Gastrocnemius medialis (tissue), 4 donors: ENCODE measurements at regions not wholly inside any gene's neighbourhood (a gene's known extent, or its start where the extent isn't known, plus 50 kb on each side); places are given as distances from the start of the nearest gene placed in this dataset.

ENCODE experiments used
- POLR2A ChIP-seq, 2 donors: fragments of 450-650 bp; IDR thresholded peaks; one replicate each; pipeline ENCODE4 v1.6.1; 2017; ENCODE audit warnings: antibody characterized with exemption in 2 of 2, mild to moderate bottlenecking in 2 of 2, moderate library complexity in 2 of 2
- TF ChIP-seq, protein P1 (sequence below), 5 experiments: fragments of 450-650 bp in 3 of 5; fragments of 200-600 bp in 2 of 5; sonication (generic) in 2 of 5; IDR thresholded peaks in 4 of 5; conservative IDR thresholded peaks in 1 of 5; 1 replicate in 4 of 5; 2 replicates in 1 of 5; pipeline ENCODE4 v1.5.1; 2016 to 2019; ENCODE audit warnings: antibody characterized with exemption in 5 of 5, mild to moderate bottlenecking in 3 of 5, moderate library complexity in 3 of 5

DNA sequence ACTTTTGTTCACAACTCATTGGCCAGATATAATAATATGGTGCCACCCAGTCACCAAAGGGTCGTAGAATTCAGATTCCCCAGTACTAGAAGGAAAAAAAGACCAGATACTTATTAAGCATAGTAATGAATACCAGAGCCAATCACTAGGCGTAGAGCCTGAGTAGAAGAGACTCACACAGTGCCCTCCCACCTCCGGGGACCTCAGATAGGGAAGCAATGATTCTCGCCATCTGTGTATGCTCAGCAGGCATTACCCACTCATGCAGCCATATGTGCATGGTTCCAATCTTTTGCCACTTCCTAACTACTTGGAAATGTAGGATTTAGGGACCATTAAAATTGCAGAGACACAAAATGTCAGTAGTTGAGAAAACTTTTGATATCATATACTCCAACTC, 85.3 kb downstream of the C11orf87 start:
- TF ChIP-seq POLR2A (IDR thresholded peaks at IDR 0.05) = no peak
- TF ChIP-seq, protein P1, sequence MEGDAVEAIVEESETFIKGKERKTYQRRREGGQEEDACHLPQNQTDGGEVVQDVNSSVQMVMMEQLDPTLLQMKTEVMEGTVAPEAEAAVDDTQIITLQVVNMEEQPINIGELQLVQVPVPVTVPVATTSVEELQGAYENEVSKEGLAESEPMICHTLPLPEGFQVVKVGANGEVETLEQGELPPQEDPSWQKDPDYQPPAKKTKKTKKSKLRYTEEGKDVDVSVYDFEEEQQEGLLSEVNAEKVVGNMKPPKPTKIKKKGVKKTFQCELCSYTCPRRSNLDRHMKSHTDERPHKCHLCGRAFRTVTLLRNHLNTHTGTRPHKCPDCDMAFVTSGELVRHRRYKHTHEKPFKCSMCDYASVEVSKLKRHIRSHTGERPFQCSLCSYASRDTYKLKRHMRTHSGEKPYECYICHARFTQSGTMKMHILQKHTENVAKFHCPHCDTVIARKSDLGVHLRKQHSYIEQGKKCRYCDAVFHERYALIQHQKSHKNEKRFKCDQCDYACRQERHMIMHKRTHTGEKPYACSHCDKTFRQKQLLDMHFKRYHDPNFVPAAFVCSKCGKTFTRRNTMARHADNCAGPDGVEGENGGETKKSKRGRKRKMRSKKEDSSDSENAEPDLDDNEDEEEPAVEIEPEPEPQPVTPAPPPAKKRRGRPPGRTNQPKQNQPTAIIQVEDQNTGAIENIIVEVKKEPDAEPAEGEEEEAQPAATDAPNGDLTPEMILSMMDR (IDR thresholded peaks at IDR 0.05 in 4 of 5, conservative IDR thresholded peaks at IDR 0.05 in 1 of 5) = no peak
